Sciatic nerve (tissue), 2 donors: ENCODE measurements at regions not wholly inside any gene's neighbourhood (a gene's known extent, or its start where the extent isn't known, plus 50 kb on each side); places are given as distances from the start of the nearest gene placed in this dataset.

Experiments used
- ATAC-seq: fragments of 200-7000 bp; cut with Tn5 transposase; one replicate; pipeline ENCODE4 v1.9.1; 2020; ENCODE audit warnings: mild to moderate bottlenecking, moderate library complexity
- DNase-seq: peaks from one replicate; pipeline ENCODE4 v3.0.0-alpha.2; 2020; ENCODE audit warnings: low spot score
- intact Hi-C: fragments of 100-400 bp; cut with DNase I; formaldehyde crosslinking; loops from one replicate; pipeline ENCODE4 v1.14.2; 2022
- donor health status: DM: no; HTN: no; CAD: no.
- donor health status: DM: no; HTN: no; CAD: no.

GRCh38 chr10:44435196-44435595 lies 50.3 kb upstream of the CXCL12 start:
- DNase-seq (no peak), ATAC-seq (peak; percentile 48)
- intact Hi-C loops = no loop called here

GRCh38 chr10:44436240-44436639 lies 51.3 kb upstream of the CXCL12 start:
- intact Hi-C loops = no loop called here
- DNase-seq (peak; percentile 22), ATAC-seq (no peak)

GRCh38 chr10:44437840-44438511 lies 53.1 kb upstream of the CXCL12 start:
- DNase-seq = peak; percentile 31
- peak; percentile 53 for ATAC-seq
- intact Hi-C loops = no loop called here

DNA sequence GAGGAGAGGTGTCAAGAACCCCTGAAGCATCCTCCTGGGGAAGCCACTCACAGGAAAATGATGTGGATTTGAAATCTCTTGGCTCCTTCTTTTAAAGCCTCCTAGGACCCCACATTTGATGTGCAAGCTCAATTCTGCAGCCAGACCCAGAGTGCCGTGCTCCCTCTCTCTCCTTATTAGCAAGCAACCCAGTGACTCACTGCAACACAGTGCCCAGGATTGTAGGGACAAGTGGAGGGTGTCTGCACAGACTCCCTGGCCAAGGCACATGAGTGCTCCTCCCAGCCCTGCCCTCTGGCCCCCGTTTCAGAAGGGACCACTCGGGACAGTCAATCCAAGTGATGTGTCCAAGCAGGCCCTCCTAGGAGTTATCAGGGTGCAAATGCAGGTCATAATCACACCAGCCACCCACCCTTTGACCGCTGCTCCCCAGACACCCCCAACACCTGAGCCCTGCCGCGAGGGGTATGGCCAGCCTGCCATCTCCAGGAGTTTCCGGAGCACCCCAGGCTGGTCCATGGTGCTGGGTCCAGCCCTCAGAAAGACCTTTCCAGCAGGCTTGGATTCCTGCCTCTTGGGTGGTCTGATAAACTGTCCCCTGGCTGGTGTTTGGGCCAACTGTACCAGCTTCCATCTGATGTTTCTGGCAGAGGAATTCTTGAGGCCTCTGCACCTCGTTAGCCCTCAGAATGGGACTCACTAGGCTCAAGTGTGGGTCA lies 54.5 kb upstream of the CXCL12 start:
- intact Hi-C loops = no loop called here
- ATAC-seq (peak; percentile 6), DNase-seq (no peak)

DNA sequence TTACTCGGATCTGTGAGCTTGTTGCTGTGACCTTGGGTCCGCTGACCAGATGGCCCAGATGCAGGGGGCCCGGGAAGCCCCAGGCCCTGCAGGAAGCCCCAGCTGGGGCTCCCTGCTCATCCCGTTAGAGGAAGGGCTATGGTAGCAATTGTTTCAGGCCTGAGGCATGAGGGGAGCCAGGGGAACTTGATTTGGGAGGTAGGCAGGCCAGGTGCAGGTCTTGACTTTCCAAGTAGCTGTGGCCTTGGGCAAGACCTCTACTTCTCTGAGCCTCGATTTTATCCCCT lies 55.0 kb upstream of the CXCL12 start:
- intact Hi-C loops = no loop called here
- no peak for DNase-seq
- no peak for ATAC-seq

DNA sequence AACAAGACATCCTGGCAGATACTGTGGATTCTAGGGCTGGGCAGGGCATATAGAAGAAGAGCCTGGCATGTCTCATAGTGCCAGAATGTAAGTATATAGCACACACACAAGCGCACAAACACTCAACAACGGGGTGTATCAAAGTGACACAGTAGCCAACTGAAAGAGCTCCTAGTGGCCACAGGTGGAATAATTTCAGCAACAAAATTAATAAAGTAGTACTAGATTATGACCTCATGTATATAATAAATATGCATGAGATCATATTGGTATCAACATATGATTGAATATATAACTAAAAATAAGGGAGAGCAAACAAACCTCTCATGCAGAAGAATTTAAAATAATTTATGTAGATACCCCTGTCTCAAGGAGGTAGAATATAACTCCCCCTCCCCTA lies 72.4 kb upstream of the CXCL12 start:
- no peak for ATAC-seq
- no peak for DNase-seq
- intact Hi-C loops = no loop called here

DNA sequence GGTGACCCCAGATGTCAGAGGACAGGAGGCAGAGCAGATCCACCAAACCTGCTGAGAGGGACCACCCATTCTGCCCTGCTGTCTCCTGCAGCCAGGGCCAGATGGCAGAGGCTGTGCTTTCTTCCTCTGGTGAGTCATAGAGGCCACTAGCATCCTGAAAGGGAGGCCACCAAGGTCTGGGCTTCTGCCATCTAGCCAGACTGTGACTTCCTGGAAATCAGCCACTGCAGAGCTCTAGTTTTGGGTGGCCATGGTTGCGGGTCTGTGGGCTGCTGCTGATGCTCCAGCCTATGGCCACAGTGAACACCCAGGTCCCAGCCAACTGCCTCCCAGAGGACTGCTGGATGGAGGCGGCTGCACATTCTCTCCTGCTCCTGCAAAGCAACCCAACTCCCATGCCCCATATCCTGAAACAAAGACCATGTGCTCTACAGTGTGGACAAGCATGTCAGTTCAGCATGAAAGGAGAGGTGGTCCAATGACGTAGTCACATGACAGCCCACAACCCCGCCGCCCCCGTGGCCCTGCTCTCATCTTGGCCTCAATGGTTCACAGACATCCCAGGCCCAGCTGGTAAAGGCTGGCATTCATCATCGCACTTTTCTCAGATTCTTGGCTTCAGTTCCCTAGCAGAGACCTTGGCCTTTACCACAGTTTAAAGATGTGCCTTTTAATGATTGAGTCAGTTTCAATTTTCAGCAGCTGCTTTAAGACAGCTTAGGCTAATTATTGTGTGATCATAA lies 73.9 kb upstream of the CXCL12 start:
- ATAC-seq = no peak
- no peak for DNase-seq

DNA sequence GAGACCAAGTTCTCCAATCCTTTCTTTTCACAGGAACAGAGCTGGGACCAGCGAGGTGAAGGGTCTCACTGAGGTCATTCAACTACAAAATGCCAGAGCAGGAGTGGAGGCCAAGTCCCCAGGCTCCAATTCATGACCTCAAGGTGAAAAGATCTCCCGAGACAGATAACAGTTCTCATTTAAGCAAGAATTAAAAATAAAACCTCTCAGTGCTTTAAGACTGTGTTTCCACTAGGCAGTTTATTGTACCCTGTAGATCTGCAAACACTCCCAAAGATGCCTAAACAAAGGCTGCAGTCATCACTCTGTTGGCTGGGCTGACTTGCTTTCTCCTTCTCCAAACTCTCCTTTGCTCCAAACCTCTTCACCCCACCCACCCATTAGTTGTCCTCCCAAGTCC lies 74.8 kb upstream of the CXCL12 start:
- peak; percentile 89 for ATAC-seq
- intact Hi-C loops = no loop called here
- DNase-seq = no peak

More for the DNA sequence above, 73.9 kb upstream of the CXCL12 start:
- intact Hi-C loops = no loop called here

DNA sequence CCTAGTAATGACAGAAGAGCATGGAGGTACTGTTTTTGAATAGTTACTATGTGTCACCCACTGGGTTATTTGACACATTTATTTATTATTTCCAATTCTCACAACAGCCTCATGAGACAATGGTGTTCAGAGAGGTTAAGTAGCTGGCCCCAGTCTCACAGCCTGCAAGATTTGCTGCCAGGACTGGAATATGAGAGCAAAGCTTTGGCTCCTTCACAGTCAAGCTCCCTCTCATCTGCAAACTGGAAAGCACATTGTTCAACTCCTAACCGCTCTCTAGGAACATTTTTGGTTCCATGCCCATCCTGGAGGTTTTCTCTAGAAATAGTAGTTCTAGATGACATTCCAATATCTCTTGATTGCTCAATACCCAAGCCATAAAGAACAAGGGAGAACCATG lies 75.5 kb upstream of the CXCL12 start:
- no peak for DNase-seq
- intact Hi-C loops = no loop called here
- peak; percentile 47 for ATAC-seq

GRCh38 chr10:44462338-44462914 lies 77.5 kb upstream of the CXCL12 start:
- intact Hi-C loops = no loop called here
- ATAC-seq (no peak), DNase-seq (no peak)

DNA sequence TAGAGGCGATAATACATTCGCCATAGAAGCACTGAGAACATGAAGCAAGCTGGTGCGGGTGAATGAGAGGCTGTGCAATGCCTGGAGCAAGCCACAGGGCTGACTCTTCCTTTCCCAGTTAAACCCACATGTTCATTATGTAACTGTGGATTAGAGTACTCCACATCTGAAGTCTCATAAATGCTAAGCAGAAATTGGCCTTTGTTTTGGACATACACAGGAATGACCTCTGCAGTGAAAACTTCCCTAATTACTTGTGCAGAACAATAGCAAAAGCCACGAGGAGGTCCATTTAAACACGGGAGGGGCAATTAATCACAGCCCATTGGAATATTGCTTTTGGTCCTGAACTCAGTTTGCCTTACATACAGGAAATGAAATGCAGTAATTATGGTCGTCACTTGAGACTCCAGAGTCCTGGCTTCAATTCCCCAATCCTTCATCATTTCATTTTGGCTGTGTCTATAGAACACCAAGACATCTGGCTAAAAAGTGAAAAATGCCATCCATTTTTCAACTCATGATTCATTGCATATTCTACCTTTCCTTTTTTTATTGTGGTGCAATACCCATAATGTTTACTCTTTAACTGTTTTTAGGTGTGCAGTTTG lies 78.7 kb upstream of the CXCL12 start:
- no peak for ATAC-seq
- intact Hi-C loops = no loop called here
- no peak for DNase-seq

DNA sequence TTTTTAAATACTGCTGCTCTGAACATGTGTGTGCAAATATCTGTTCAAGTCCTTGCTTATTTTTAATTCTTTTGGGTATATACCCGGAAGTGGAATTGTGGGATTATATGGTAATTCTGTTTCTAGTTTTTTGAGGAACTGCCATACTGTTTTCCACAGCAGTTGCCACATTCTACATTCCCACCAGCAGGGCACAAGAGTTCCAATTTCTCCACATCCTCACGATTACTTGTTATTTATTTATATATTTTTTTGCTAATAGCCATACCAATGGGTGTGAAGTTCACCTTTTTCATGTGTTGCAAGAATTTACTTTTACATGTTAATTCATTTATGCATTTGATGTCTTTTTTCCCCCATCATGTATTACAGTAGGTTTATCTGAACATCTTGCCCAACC lies 79.6 kb upstream of the CXCL12 start:
- ATAC-seq (no peak), DNase-seq (no peak)
- intact Hi-C loops = no loop called here

DNA sequence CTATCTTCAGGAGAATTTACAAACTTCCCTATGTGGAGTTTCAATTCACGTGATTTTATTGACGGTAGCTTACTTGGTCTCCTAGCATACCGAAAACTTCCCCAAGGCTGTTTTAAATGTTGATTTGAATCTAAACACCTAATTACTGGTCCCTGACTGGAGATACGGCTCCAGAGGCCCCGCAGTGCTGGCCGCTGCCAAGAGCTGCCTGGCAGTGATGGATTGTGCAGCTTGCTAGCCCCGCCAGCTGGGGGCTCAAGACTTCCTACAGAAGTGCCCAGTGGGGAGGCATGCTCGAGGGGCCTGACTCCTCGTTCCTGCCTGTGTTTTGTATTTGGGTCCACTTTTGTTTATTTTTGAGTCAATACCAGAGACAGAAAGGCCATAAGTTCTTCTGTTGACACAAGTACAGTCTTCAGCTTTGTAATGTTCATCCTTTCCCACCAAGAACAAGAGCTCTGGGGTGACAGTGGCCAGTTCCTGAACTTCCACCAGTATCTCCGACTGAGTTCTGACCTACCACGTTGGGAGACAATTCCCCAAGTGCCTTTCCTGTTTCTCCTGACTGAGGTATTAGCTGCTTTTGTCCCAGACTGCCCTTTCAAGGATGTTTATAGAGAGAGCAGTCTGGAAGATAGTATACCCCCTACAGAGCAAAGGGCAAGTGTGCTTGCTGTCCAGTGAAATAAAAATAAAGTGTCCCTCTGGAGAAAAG lies 80.7 kb upstream of the CXCL12 start:
- DNase-seq = no peak
- no peak for ATAC-seq
- intact Hi-C loops = no loop called here

- ATAC-seq (no peak), DNase-seq (no peak)
- intact Hi-C loops = no loop called here
Observed at GRCh38 chr10:44466236-44466635, 81.3 kb upstream of the CXCL12 start.

- ATAC-seq (no peak), DNase-seq (no peak)
- intact Hi-C loops = no loop called here
Observed at GRCh38 chr10:44467090-44467489, 82.2 kb upstream of the CXCL12 start.

DNA sequence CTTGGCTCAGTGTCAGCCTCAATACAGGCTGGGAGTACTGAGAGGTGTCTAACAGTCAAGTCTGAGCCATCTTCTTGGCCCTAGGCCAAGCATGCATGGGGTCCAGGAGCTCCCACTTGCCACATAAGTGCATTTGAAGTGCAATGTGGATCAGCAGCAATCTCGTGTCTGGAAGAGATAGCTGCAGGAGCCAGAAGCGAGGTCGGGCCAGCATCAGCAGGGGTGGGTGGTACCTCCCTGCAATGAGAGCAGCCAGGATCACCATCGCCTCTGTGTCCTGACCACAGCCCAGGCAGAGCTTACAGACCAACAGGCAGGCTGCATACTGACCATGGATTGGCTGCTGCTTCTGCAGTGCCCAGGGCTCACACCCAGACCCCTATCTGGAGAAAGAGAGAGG lies 83.0 kb upstream of the CXCL12 start:
- no peak for DNase-seq
- ATAC-seq = no peak
- intact Hi-C loops = no loop called here

DNA sequence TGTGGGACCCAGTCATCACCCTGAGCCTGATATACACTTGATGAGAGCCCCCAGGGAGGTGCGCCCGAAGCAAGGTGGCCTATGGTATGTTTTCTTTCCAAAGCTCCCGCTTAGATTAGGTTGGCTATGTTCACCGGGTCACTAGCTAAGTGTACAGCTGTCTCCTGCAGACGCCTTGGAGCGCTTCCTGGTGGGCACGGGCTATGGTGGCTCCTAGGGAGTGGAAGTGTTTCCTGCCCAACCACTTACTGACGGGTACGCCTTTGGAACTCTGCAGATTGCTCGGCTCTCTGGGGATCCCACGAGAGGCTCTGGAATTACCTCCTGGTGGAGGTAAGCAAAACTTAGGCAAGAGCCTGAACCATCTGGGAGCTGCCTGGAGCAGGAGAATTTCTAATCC lies 83.6 kb upstream of the CXCL12 start:
- no peak for DNase-seq
- no peak for ATAC-seq
- intact Hi-C loops = no loop called here

GRCh38 chr10:44468965-44469364 lies 84.1 kb upstream of the CXCL12 start:
- intact Hi-C loops = no loop called here
- ATAC-seq = no peak
- no peak for DNase-seq

- intact Hi-C loops = no loop called here
- ATAC-seq = no peak
- DNase-seq = no peak
Observed at GRCh38 chr10:44470784-44471183, 85.9 kb upstream of the CXCL12 start.
